Naive B cell (primary cell): ENCODE measurements at regions not wholly inside any gene's neighbourhood (a gene's known extent, or its start where the extent isn't known, plus 50 kb on each side); places are given as distances from the start of the nearest gene placed in this dataset.
"Not testable (repeated sequence)": the region's sequence is repeated elsewhere in the genome, so short reads cannot be mapped to it uniquely, and the experiment has no call there.

Source experiments
- ATAC-seq, 2 donors: fragments of 150-1000 bp; cut with Tn5 transposase; 2 replicates each; pipeline ENCODE4 v1.10.0; 2021; ENCODE audit warnings: low read depth in 2 of 2, mild to moderate bottlenecking in 2 of 2, moderate library complexity in 2 of 2
- DNase-seq: peaks from one replicate; pipeline ENCODE4 v3.0.0; 2022
- H3K27ac Mint-ChIP-seq, 6 donors: one replicate each; pipeline ENCODE4 v1.8.0; 2020 to 2022; ENCODE audit warnings: mild to moderate bottlenecking in 6 of 6, mixed read lengths in 6 of 6, moderate library complexity in 5 of 6, inconsistent platforms in 2 of 6
- H3K27me3 Mint-ChIP-seq, 3 donors: one replicate each; pipeline ENCODE4 v1.8.0; 2021 to 2022; ENCODE audit warnings: mixed read lengths in 3 of 3, mild to moderate bottlenecking in 1 of 3
- H3K36me3 Mint-ChIP-seq, 2 donors: one replicate each; pipeline ENCODE4 v1.8.0; 2020 to 2022; ENCODE audit warnings: mixed read lengths in 2 of 2, inconsistent platforms in 1 of 2, mild to moderate bottlenecking in 1 of 2
- H3K4me1 Mint-ChIP-seq, 3 donors: one replicate each; pipeline ENCODE4 v1.8.0; 2020 to 2022; ENCODE audit warnings: mixed read lengths in 3 of 3, inconsistent platforms in 1 of 3, mild to moderate bottlenecking in 1 of 3, moderate library complexity in 1 of 3
- H3K4me3 Mint-ChIP-seq, 8 donors: one replicate each; pipeline ENCODE4 v1.8.0; 2020 to 2022; ENCODE audit warnings: mild to moderate bottlenecking in 8 of 8, mixed read lengths in 8 of 8, moderate library complexity in 8 of 8, inconsistent platforms in 2 of 8
- H3K9me3 Mint-ChIP-seq, 7 donors: one replicate each; pipeline ENCODE4 v1.8.0; 2020 to 2022; ENCODE audit warnings: mixed read lengths in 7 of 7, mild to moderate bottlenecking in 5 of 7, inconsistent platforms in 2 of 7, moderate library complexity in 1 of 7

DNA sequence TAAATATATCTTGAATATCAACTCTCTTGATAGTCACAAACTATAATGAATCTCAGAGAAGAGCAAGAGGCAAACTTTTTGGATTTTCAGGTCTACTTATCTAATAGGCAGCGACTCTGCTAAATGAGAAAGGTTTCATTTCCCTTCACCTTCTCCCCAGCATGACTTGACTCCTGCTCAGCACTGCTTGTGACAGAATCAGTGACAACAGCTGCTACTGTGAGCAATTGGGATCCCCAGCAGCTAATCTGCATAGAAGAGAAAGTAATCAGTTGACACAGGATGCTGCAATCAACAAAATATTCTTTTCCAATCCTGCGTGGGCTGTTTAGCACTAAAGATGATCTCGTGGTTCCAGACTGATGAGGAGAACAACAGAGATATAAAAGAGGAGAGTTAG is 205.5 kb downstream of the MMUT start:
- Mint-ChIP-seq H3K4me1 (no peaks in the 10 kb centered on the region), H3K4me3 (no peak overlapping the region), H3K36me3 (no peaks in the 10 kb centered on the region), H3K9me3 (peaks cover 0 to 5% (median 2%) of the 10 kb centered on the region in 7 donors), H3K27ac (no peak overlapping the region), H3K27me3 (no peaks in the 10 kb centered on the region)
- ATAC-seq, result no peak
- DNase-seq, result no peak

- Mint-ChIP-seq H3K36me3 (no peaks in the 10 kb centered on the region), H3K4me3 (no peak overlapping the region), H3K27ac (no peak overlapping the region), H3K27me3 (no peaks in the 10 kb centered on the region), H3K4me1 (no peaks in the 10 kb centered on the region), H3K9me3 (peaks cover 0 to 5% (median 2%) of the 10 kb centered on the region in 7 donors)
- ATAC-seq, result no peak
- no peak for DNase-seq
Measured at GRCh38 chr6:49255335-49255734, 207.7 kb downstream of the MMUT start.

DNA sequence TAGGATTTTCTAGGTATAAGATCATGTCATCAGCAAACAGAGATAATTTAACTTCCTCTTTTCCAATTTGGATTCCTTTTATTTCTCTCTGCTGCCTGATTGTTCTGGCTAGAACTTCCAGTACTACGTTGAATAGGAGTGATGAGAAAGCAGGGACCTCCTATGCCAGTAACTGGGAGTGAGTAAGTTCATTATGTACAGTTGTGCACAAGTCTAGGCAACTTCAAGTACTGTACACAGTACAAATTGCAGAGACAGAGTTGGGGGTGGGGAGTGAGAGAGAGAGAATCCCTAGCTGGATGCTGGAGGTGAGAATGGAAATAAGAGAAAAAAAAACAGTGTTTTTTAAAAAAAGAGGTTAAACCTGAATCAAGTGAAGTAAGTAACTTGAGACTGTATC is 210.2 kb downstream of the MMUT start:
- Mint-ChIP-seq H3K27me3 (no peaks in the 10 kb centered on the region), H3K4me1 (no peaks in the 10 kb centered on the region), H3K27ac (no peak overlapping the region), H3K4me3 (no peak overlapping the region), H3K9me3 (peaks cover 0 to 9% (median 0%) of the 10 kb centered on the region in 7 donors), H3K36me3 (no peaks in the 10 kb centered on the region)
- no peak for ATAC-seq
- no peak for DNase-seq

DNA sequence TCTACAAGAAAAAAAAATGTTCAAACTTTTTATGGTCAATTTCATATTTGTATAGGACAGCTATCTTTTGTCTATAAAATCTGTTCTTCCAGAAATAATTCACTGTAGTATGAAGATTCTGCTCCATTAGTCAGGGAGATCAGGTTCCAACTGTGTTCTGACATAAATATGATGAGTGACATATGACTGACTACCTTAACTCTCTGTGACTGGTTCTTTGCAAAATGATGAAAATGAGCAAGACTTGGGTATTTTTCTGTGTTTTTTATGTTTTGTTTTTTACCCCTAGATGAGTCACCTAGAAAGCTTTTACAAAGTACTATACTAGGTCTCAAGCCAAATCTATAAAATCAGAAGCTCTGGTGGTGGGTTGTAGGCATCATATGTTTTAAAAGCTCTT is 229.6 kb downstream of the MMUT start:
- Mint-ChIP-seq H3K4me1 (no peaks in the 10 kb centered on the region), H3K27me3 (no peaks in the 10 kb centered on the region), H3K9me3 (peaks cover 8 to 26% (median 11%) of the 10 kb centered on the region in 7 donors), H3K4me3 (no peak overlapping the region), H3K36me3 (no peaks in the 10 kb centered on the region), H3K27ac (no peak overlapping the region)
- DNase-seq (no peak), ATAC-seq (no peak)

- H3K27me3 Mint-ChIP-seq, result no peaks in the 10 kb centered on the region
- H3K4me1 Mint-ChIP-seq, result no peaks in the 10 kb centered on the region
- DNase-seq, result no peak
- no peaks in the 10 kb centered on the region for H3K36me3 Mint-ChIP-seq
- ATAC-seq, result no peak
- no peak overlapping the region for H3K27ac Mint-ChIP-seq
- H3K4me3 Mint-ChIP-seq, result no peak overlapping the region
- peaks cover 0 to 29% (median 8%) of the 10 kb centered on the region in 7 donors for H3K9me3 Mint-ChIP-seq
Measured at GRCh38 chr6:49225471-49225870, 237.6 kb downstream of the MMUT start.

GRCh38 chr6:49220293-49220692 is 242.8 kb downstream of the MMUT start:
- no peak overlapping the region for H3K4me3 Mint-ChIP-seq
- ATAC-seq (no peak), DNase-seq (no peak)
- H3K4me1 Mint-ChIP-seq, result no peaks in the 10 kb centered on the region
- no peaks in the 10 kb centered on the region for H3K36me3 Mint-ChIP-seq
- H3K27ac Mint-ChIP-seq, result no peak overlapping the region
- H3K9me3 Mint-ChIP-seq, result peaks cover 1 to 31% (median 6%) of the 10 kb centered on the region in 7 donors
- H3K27me3 Mint-ChIP-seq, result no peaks in the 10 kb centered on the region

DNA sequence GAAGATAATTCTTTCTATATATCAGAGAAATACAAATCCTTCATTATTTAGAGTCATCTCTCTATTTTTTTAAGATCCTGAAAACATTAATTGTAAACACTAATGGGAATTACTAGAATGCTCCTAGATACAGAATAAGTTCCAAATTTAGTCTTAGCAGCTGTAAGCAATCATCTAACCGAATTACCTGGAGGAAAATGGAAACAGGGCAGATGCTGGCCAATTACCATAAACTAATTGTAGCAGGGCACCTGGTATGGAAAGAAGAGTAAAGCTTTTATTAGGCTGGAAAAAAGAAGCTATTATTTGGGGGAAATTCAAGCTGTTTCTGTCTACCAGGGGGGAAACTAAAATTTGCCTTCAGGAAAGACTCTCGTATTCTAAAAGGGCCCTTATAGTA is 257.5 kb downstream of the MMUT start:
- no peaks in the 10 kb centered on the region for H3K27me3 Mint-ChIP-seq
- no peaks in the 10 kb centered on the region for H3K4me1 Mint-ChIP-seq
- ATAC-seq (no peak), DNase-seq (no peak)
- H3K27ac Mint-ChIP-seq, result no peak overlapping the region
- no peaks in the 10 kb centered on the region for H3K36me3 Mint-ChIP-seq
- peaks cover 2 to 24% (median 12%) of the 10 kb centered on the region in 7 donors for H3K9me3 Mint-ChIP-seq
- no peak overlapping the region for H3K4me3 Mint-ChIP-seq

- ATAC-seq, result no peak
- Mint-ChIP-seq H3K4me3 (no peak overlapping the region), H3K36me3 (no peaks in the 10 kb centered on the region), H3K27ac (no peak overlapping the region), H3K27me3 (no peaks in the 10 kb centered on the region), H3K9me3 (peaks cover 2 to 20% (median 10%) of the 10 kb centered on the region in 7 donors), H3K4me1 (no peaks in the 10 kb centered on the region)
- DNase-seq, result no peak
Measured at GRCh38 chr6:49202924-49203536, 260.0 kb downstream of the MMUT start.

DNA sequence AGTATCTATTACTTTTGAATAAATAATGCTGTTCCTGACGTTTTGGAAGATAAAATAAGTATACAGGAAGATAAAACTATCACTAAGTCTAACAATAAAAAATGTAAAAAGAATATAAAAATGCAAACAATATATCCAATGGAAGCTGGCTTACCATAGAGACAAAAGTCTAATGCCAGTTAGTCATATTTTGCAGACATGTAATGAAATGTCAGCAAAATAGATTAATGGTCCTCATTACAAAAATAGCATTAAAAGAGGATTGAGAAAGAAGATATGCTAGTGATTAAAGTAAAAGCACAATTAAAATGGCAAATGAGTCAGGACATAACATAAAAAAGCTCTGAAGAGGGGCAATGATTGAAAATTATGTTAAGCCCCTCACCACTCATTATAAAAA is 265.0 kb downstream of the MMUT start:
- peaks cover 0 to 9% (median 4%) of the 10 kb centered on the region in 7 donors for H3K9me3 Mint-ChIP-seq
- no peaks in the 10 kb centered on the region for H3K4me1 Mint-ChIP-seq
- no peak overlapping the region for H3K4me3 Mint-ChIP-seq
- no peaks in the 10 kb centered on the region for H3K27me3 Mint-ChIP-seq
- no peak overlapping the region for H3K27ac Mint-ChIP-seq
- no peaks in the 10 kb centered on the region for H3K36me3 Mint-ChIP-seq
- DNase-seq (no peak), ATAC-seq (no peak)

DNA sequence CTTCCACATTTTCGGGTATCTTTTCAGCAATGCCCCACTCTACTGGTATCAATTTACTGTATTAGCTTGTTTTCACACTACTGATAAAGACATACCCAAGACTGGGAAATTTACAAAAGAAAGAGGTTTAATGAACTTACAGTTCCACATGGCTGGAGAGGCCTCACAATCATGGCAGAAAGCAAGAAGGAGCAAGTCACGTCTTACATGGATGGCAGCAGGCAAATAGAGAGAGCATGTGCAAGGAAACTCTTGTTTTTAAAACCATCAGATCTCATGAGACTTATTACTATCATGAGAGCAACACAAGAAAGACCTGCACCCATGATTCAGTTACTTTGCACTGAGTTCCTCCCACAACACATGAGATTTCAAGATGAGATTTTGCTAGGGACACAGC is 300.7 kb downstream of the MMUT start:
- not testable (repeated sequence) for H3K36me3 Mint-ChIP-seq, H3K4me3 Mint-ChIP-seq, ATAC-seq, H3K27ac Mint-ChIP-seq, DNase-seq, H3K4me1 Mint-ChIP-seq, H3K27me3 Mint-ChIP-seq
- H3K9me3 Mint-ChIP-seq, result peaks cover 4 to 15% (median 9%) of the 10 kb centered on the region in 7 donors

GRCh38 chr6:49155316-49155715 is 307.7 kb downstream of the MMUT start:
- Mint-ChIP-seq H3K27me3 (no peaks in the 10 kb centered on the region), H3K27ac (no peak overlapping the region), H3K36me3 (no peaks in the 10 kb centered on the region), H3K4me3 (no peak overlapping the region), H3K4me1 (no peaks in the 10 kb centered on the region), H3K9me3 (peaks cover 0 to 11% (median 2%) of the 10 kb centered on the region in 7 donors)
- ATAC-seq, result no peak
- DNase-seq, result no peak

DNA sequence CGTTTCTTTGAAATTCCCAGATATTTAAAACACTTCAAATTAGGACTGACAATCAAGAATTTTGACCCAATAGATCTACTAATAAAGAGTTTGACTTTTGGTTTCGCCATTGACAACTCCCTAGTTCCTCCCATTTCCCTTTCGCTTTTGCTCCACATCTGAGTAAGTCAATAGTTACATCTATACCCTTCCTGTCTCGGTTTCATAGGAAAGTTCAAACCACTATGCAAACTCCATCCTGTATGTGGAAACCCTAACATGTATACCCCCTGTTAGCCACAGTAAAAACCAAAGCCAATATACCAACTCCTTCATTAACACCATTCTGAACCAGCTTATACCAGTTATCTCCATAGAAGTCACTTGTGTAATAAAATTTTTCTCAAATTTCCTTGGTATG is 311.1 kb downstream of the MMUT start:
- no peaks in the 10 kb centered on the region for H3K27me3 Mint-ChIP-seq
- H3K27ac Mint-ChIP-seq, result no peak overlapping the region
- no peaks in the 10 kb centered on the region for H3K36me3 Mint-ChIP-seq
- H3K9me3 Mint-ChIP-seq, result peaks cover 0 to 19% (median 7%) of the 10 kb centered on the region in 7 donors
- DNase-seq (no peak), ATAC-seq (no peak)
- H3K4me3 Mint-ChIP-seq, result no peak overlapping the region
- no peaks in the 10 kb centered on the region for H3K4me1 Mint-ChIP-seq

GRCh38 chr6:49151461-49151860 is 311.6 kb downstream of the MMUT start:
- H3K36me3 Mint-ChIP-seq, result no peaks in the 10 kb centered on the region
- DNase-seq, result no peak
- no peak overlapping the region for H3K4me3 Mint-ChIP-seq
- H3K27ac Mint-ChIP-seq, result no peak overlapping the region
- H3K4me1 Mint-ChIP-seq, result no peaks in the 10 kb centered on the region
- H3K9me3 Mint-ChIP-seq, result peaks cover 0 to 19% (median 8%) of the 10 kb centered on the region in 7 donors
- no peak for ATAC-seq
- no peaks in the 10 kb centered on the region for H3K27me3 Mint-ChIP-seq

- Mint-ChIP-seq H3K27ac (no peak overlapping the region), H3K4me1 (no peaks in the 10 kb centered on the region), H3K9me3 (peaks cover 2 to 19% (median 9%) of the 10 kb centered on the region in 7 donors), H3K27me3 (no peaks in the 10 kb centered on the region), H3K4me3 (no peak overlapping the region), H3K36me3 (no peaks in the 10 kb centered on the region)
- no peak for ATAC-seq
- no peak for DNase-seq
Measured at GRCh38 chr6:49151033-49151432, 312.0 kb downstream of the MMUT start.

DNA sequence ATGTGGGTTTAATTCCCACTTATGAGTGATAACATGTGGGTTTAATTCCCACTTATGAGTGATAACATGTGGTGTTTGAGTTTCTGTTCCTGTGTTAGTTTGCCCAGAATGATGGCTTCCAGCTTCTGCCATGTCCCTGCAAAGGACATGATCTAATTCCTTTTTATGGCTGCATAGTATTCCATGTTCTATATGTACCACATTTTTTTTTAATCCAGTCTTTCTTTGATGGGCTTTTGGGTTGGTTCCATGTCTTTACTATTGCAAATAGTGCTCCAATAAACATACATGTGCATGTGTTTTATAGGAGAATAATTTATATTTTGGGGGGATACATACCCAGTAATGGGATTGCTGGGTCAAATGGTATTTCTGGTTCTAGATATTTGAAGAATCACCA is 317.8 kb downstream of the MMUT start:
- H3K36me3 Mint-ChIP-seq, result no peaks in the 10 kb centered on the region
- H3K27ac Mint-ChIP-seq, result no peak overlapping the region
- no peak overlapping the region for H3K4me3 Mint-ChIP-seq
- no peaks in the 10 kb centered on the region for H3K4me1 Mint-ChIP-seq
- ATAC-seq (no peak), DNase-seq (no peak)
- no peaks in the 10 kb centered on the region for H3K27me3 Mint-ChIP-seq
- H3K9me3 Mint-ChIP-seq, result peaks cover 6 to 20% (median 15%) of the 10 kb centered on the region in 7 donors
